ENCODE measurements at regions not wholly inside any gene's neighbourhood (a gene's known extent, or its start where the extent isn't known, plus 50 kb on each side); places are given as distances from the start of the nearest gene placed in this dataset.

- Histone ChIP-seq H3K79me2 (ENCODE audit: control insufficient read depth, insufficient read depth, low read length) (no peaks in the 10 kb centered on the region), H3K9me3 (ENCODE audit: control insufficient read depth, low read depth, low read length) (no peaks in the 10 kb centered on the region), H3K9me1 (ENCODE audit: control insufficient read depth, extremely low read depth, insufficient read depth, low read length) (no peaks in the 10 kb centered on the region), H3K36me3 (ENCODE audit: control insufficient read depth in 2 of 2, extremely low read depth in 1 of 2, insufficient read depth in 2 of 2, low read length in 2 of 2) (no peaks in the 10 kb centered on the region), H3K4me3 (ENCODE audit: control insufficient read depth in 2 of 3, extremely low read depth in 1 of 3, insufficient read depth in 2 of 3, low read depth in 1 of 3, low read length in 3 of 3) (no peak overlapping the region), H2AFZ (ENCODE audit: control insufficient read depth, low read length) (no peak overlapping the region), H3K9ac (ENCODE audit: control insufficient read depth, extremely low read depth, insufficient read depth, low read length) (no peak overlapping the region), H3K27me3 (ENCODE audit: control insufficient read depth, extremely low read depth, insufficient read depth, low read length) (no peaks in the 10 kb centered on the region), H3K27ac (ENCODE audit: control insufficient read depth, insufficient read depth, low read length) (no peak overlapping the region), H4K20me1 (ENCODE audit: control insufficient read depth, extremely low read depth, insufficient read depth, low read length) (no peaks in the 10 kb centered on the region), H3K4me1 (ENCODE audit: control insufficient read depth, extremely low read depth, insufficient read depth, low read length) (no peaks in the 10 kb centered on the region), H3K4me2 (ENCODE audit: control insufficient read depth, extremely low read depth, insufficient read depth, low read depth, low read length) (no peak overlapping the region)
- FAIRE-seq (no peak), DNase-seq (ENCODE audit: low read depth, low spot score) (no peak)
- dilution Hi-C loops (cut with MboI; ENCODE audit: extremely low pct_ligation_motif_present, low sequenced_read_pairs), result no loop called here
- no peak for TF ChIP-seq CTCF (optimal IDR thresholded peaks at IDR 0.05 in 1 of 3, IDR thresholded peaks at IDR 0.05 in 1 of 3, conservative IDR thresholded peaks at IDR 0.05 in 1 of 3; ENCODE audit: extremely low read depth in 1 of 3, insufficient read depth in 2 of 3, low read length in 3 of 3)
- no peak for TF ChIP-seq EZH2 (IDR thresholded peaks at IDR 0.05; ENCODE audit: low read length)
Measured at GRCh38 chr10:83654689-83655088, 484.6 kb upstream of the GHITM start.

DNA sequence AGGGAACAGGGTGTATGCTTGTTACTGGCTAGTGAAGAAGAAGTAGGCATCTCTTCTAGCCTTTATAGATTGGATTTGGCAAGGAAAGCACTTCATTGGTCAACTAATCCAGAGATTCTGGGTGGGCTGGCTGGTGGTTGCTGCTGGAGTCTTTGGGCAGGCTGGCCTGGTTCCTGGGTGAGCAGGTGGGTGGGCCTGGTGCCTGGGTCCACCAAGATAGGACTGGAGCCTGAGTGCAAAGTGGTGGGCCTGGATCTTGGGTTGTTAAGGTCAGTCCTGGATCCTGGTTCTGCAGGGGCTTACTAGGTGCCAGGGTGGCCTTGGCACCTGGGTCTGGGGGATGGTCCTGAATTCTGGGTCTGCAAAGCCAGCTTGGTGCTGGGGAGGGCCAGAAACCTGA lies 482.4 kb upstream of the GHITM start:
- H4K20me1 ChIP-seq (ENCODE audit: control insufficient read depth, extremely low read depth, insufficient read depth, low read length), result no peaks in the 10 kb centered on the region
- H3K9ac ChIP-seq (ENCODE audit: control insufficient read depth, extremely low read depth, insufficient read depth, low read length), result no peak overlapping the region
- FAIRE-seq (no peak), DNase-seq (ENCODE audit: low read depth, low spot score) (no peak)
- H3K27ac ChIP-seq (ENCODE audit: control insufficient read depth, insufficient read depth, low read length), result no peak overlapping the region
- no peaks in the 10 kb centered on the region for H3K36me3 ChIP-seq (ENCODE audit: control insufficient read depth in 2 of 2, extremely low read depth in 1 of 2, insufficient read depth in 2 of 2, low read length in 2 of 2)
- no peaks in the 10 kb centered on the region for H3K79me2 ChIP-seq (ENCODE audit: control insufficient read depth, insufficient read depth, low read length)
- TF ChIP-seq EZH2 (IDR thresholded peaks at IDR 0.05; ENCODE audit: low read length) (no peak), CTCF (optimal IDR thresholded peaks at IDR 0.05 in 1 of 3, IDR thresholded peaks at IDR 0.05 in 1 of 3, conservative IDR thresholded peaks at IDR 0.05 in 1 of 3; ENCODE audit: extremely low read depth in 1 of 3, insufficient read depth in 2 of 3, low read length in 3 of 3) (no peak)
- dilution Hi-C loops (cut with MboI; ENCODE audit: extremely low pct_ligation_motif_present, low sequenced_read_pairs), result no loop called here
- H2AFZ ChIP-seq (ENCODE audit: control insufficient read depth, low read length), result no peak overlapping the region
- H3K4me1 ChIP-seq (ENCODE audit: control insufficient read depth, extremely low read depth, insufficient read depth, low read length), result no peaks in the 10 kb centered on the region
- no peak overlapping the region for H3K4me2 ChIP-seq (ENCODE audit: control insufficient read depth, extremely low read depth, insufficient read depth, low read depth, low read length)
- H3K9me3 ChIP-seq (ENCODE audit: control insufficient read depth, low read depth, low read length), result no peaks in the 10 kb centered on the region
- no peaks in the 10 kb centered on the region for H3K9me1 ChIP-seq (ENCODE audit: control insufficient read depth, extremely low read depth, insufficient read depth, low read length)
- no peak overlapping the region for H3K4me3 ChIP-seq (ENCODE audit: control insufficient read depth in 2 of 3, extremely low read depth in 1 of 3, insufficient read depth in 2 of 3, low read depth in 1 of 3, low read length in 3 of 3)
- H3K27me3 ChIP-seq (ENCODE audit: control insufficient read depth, extremely low read depth, insufficient read depth, low read length), result no peaks in the 10 kb centered on the region

Data from keratinocyte (primary cell).